ENCODE measurements at regions not wholly inside any gene's neighbourhood (a gene's known extent, or its start where the extent isn't known, plus 50 kb on each side); places are given as distances from the start of the nearest gene placed in this dataset.

DNA sequence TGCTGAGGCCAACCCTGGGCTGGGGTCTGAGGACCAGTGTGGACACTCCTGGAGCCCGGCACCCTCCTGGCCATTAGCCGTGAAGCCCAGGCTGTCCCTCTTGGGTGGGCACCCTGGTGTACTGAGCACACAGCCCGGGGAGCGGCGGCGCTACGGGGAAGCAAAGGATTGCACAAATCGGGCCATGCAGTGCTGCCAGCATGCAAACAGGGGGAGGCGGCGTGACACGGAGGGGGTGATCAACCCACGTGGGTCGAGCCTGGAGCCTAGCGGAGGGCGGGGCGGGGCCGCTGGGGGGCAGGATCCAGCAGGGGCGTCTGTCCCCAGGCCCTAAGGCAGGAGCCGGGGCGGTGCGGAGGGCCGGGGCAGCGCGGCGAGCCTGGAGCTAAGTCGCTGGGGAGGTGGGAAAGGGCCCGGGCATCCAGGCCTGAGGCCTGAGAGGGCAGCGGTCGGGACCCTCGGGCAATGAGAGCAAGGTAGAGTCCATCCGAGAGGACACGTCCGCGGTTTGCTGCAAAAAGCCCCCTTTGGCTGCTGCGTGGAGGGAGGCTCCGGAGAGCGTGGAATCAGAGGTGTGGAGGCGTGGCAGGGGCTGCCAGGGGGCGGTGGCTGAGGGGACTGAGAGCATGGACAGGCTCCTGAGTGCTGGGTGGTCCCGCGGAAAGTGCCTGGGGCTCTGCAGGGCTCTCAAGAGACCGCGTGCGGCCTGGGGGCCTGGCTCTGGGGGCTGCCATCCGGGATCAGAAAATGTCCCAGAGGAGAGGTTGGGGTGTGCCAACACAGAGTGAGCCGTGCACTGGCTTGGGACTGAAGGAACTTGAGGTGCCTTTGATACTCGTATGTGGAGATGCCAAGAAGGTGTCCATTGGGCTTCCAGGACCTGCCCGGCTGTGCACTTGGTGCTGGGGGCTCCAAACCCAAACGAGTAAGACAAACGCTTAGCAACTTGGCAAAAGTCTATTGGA is 94.2 kb downstream of the BARX1 start:
- no peak overlapping the region for H3K4me3 ChIP-seq (ENCODE audit: low read depth, low read length)
- H3K9ac ChIP-seq (ENCODE audit: low read depth, low read length), result no peak overlapping the region
- no peaks in the 10 kb centered on the region for H3K36me3 ChIP-seq (ENCODE audit: control insufficient read depth, insufficient read depth, low read length)
- peaks cover 8% of the 10 kb centered on the region; the same call in 1 of the 2 replicates for H3K27me3 ChIP-seq (ENCODE audit: control insufficient read depth, insufficient read depth, low read length)
- H3K4me1 ChIP-seq (ENCODE audit: control insufficient read depth, insufficient read depth, low read length), result 0 out of 2 replicates have a peak, but pooled peaks cover 18% of the 10 kb centered on the region
- no peak overlapping the region for H3K27ac ChIP-seq (ENCODE audit: low read depth, low read length)
- no peaks in the 10 kb centered on the region for H3K9me3 ChIP-seq (ENCODE audit: control insufficient read depth, insufficient read depth, low read length)

DNA sequence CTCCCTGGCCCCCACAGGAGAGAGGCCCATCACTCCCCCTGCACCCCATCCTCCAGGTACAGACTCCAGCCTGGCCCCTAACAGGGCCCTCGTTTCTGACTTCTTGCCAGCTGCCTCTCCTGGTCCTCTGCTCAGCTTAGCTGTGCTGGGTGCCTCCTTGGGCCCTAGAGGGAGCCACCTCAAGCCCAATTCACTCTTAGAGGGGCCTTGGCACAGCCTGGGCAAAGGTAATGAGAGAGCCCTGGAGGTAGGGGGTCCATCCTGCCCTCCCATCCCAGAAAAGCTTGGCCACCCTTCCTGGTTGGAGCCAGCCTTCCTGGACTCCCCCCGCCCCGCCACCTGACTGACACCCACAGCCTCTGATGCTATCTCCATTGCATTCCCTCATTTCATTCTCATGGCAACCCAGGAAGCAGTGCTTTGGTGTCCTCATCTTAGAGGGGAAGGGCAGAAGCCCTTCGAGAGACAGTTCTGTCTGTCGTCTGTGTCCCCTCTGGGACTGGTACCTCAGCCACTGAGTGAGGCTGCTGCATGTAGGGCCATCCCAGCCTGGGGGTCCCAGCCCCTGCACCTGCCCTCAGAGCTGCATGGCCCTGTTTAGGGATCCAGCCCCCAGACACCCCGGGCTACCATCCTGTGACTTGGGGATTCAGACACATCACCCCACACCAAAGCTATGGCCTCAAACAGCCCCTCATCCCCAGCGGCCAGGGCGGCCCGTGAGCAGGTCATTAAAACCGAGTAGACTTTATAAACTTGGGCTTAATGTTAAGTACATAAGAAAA is 95.5 kb downstream of the BARX1 start:
- Histone ChIP-seq H3K4me1 (ENCODE audit: control insufficient read depth, insufficient read depth, low read length) (0 out of 2 replicates have a peak, but pooled peaks cover 18% of the 10 kb centered on the region), H3K27me3 (ENCODE audit: control insufficient read depth, insufficient read depth, low read length) (peaks cover 2% of the 10 kb centered on the region; the same call in 1 of the 2 replicates), H3K9ac (ENCODE audit: low read depth, low read length) (no peak overlapping the region)

DNA sequence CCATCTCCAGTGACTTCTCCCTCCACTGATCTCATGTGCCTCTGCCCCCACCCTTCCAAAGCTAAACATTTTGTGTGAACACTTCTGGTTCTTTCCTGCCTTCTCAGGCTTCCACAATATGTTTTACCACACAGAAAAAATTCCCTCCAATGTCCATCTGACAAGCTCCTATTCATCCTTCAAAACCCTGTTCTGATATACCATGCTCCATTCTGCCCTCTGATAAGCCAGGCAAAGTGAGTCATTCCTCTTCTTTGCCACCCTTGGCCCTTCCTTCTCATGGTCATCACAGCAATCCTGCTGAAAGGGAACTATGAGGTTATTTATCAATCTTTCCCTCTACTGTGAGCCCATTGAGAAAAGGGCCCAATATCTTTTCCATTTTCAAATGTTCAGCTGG is 97.6 kb downstream of the BARX1 start:
- Histone ChIP-seq H3K4me3 (ENCODE audit: low read depth, low read length) (no peak overlapping the region), H3K4me1 (ENCODE audit: control insufficient read depth, insufficient read depth, low read length) (0 out of 2 replicates have a peak, but pooled peaks cover 11% of the 10 kb centered on the region), H3K36me3 (ENCODE audit: control insufficient read depth, insufficient read depth, low read length) (no peaks in the 10 kb centered on the region), H3K9ac (ENCODE audit: low read depth, low read length) (no peak overlapping the region), H3K27ac (ENCODE audit: low read depth, low read length) (no peak overlapping the region), H3K27me3 (ENCODE audit: control insufficient read depth, insufficient read depth, low read length) (no peaks in the 10 kb centered on the region; the same call in 1 of the 2 replicates), H3K9me3 (ENCODE audit: control insufficient read depth, insufficient read depth, low read length) (no peaks in the 10 kb centered on the region)

More for the DNA sequence above, 95.5 kb downstream of the BARX1 start:
- Histone ChIP-seq H3K27ac (ENCODE audit: low read depth, low read length) (no peak overlapping the region), H3K4me3 (ENCODE audit: low read depth, low read length) (no peak overlapping the region), H3K36me3 (ENCODE audit: control insufficient read depth, insufficient read depth, low read length) (no peaks in the 10 kb centered on the region), H3K9me3 (ENCODE audit: control insufficient read depth, insufficient read depth, low read length) (no peaks in the 10 kb centered on the region)

DNA sequence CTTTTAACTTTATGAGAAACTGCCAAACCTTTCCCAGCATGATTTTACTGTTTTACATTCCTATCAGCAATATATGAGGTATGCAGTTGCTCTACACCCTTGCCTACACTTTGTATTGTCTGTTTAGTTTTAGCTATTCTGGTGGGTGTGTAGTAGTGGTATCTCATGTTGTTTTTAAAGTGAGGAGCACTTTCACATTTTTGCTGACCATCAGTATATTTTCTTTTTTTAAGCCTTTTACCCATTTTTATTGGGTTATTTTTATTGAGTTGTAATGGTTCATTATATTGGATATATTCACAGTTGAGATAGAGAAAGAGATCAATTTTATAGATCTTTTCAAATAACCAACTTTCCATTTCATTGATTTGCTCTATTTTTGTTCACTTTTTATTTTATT is 102.4 kb downstream of the BARX1 start:
- Histone ChIP-seq H3K36me3 (ENCODE audit: control insufficient read depth, insufficient read depth, low read length) (no peaks in the 10 kb centered on the region), H3K9me3 (ENCODE audit: control insufficient read depth, insufficient read depth, low read length) (no peaks in the 10 kb centered on the region), H3K4me1 (ENCODE audit: control insufficient read depth, insufficient read depth, low read length) (0 out of 2 replicates have a peak, but pooled peaks cover 11% of the 10 kb centered on the region), H3K27me3 (ENCODE audit: control insufficient read depth, insufficient read depth, low read length) (no peaks in the 10 kb centered on the region; the same call in 1 of the 2 replicates), H3K27ac (ENCODE audit: low read depth, low read length) (no peak overlapping the region), H3K4me3 (ENCODE audit: low read depth, low read length) (no peak overlapping the region), H3K9ac (ENCODE audit: low read depth, low read length) (no peak overlapping the region)

DNA sequence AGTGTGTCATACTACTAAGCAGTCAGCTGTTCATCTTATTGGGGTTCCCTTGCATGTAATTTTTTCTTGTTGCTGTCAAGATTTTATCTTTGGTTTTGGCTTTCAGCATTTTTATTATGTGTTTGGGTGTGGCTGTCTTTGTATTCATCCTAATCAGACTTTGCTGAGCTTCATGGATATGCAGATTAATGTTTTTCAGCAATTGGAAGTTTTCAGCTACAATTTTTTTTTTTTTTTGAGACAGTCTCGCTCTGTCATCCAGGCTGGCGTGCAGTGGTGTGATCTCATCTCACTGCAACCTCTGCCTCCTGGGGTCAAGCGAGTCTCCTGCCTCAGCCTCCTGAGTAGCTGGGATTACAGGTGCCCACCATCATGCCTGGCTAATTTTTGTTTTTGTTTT is 108.8 kb downstream of the BARX1 start:
- H3K27me3 ChIP-seq (ENCODE audit: control insufficient read depth, insufficient read depth, low read length), result no peaks in the 10 kb centered on the region; the same call in 1 of the 2 replicates
- H3K4me3 ChIP-seq (ENCODE audit: low read depth, low read length), result no peak overlapping the region
- no peak overlapping the region for H3K27ac ChIP-seq (ENCODE audit: low read depth, low read length)

DNA sequence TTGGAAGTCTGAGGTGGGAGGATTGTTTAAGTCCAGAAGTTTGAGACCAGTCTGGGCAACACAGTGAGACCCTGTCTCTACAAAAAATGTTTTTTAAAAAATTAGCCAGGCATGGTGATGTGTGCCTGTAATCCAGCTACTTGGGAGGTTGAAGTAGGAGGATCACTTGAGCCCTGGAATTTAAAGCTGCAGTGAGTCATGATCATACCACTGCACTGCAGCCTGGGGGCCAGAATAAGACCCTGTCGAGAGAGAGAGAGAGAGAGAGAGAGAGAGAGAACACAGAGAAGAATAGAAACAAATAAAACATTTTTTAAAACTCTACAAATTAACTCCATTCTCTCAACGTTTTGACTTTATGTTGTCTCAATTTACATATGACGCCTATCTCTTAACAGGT is 111.8 kb downstream of the BARX1 start:
- no peaks in the 10 kb centered on the region for H3K4me1 ChIP-seq (ENCODE audit: control insufficient read depth, insufficient read depth, low read length)
- no peaks in the 10 kb centered on the region for H3K36me3 ChIP-seq (ENCODE audit: control insufficient read depth, insufficient read depth, low read length)
- H3K27me3 ChIP-seq (ENCODE audit: control insufficient read depth, insufficient read depth, low read length), result no peaks in the 10 kb centered on the region
- no peak overlapping the region for H3K4me3 ChIP-seq (ENCODE audit: low read depth, low read length)
- no peak overlapping the region for H3K27ac ChIP-seq (ENCODE audit: low read depth, low read length)
- H3K9me3 ChIP-seq (ENCODE audit: control insufficient read depth, insufficient read depth, low read length), result no peaks in the 10 kb centered on the region
- no peak overlapping the region for H3K9ac ChIP-seq (ENCODE audit: low read depth, low read length)

More for the DNA sequence above, 108.8 kb downstream of the BARX1 start:
- H3K9me3 ChIP-seq (ENCODE audit: control insufficient read depth, insufficient read depth, low read length), result no peaks in the 10 kb centered on the region
- H3K4me1 ChIP-seq (ENCODE audit: control insufficient read depth, insufficient read depth, low read length), result no peaks in the 10 kb centered on the region
- no peaks in the 10 kb centered on the region for H3K36me3 ChIP-seq (ENCODE audit: control insufficient read depth, insufficient read depth, low read length)
- H3K9ac ChIP-seq (ENCODE audit: low read depth, low read length), result no peak overlapping the region

DNA sequence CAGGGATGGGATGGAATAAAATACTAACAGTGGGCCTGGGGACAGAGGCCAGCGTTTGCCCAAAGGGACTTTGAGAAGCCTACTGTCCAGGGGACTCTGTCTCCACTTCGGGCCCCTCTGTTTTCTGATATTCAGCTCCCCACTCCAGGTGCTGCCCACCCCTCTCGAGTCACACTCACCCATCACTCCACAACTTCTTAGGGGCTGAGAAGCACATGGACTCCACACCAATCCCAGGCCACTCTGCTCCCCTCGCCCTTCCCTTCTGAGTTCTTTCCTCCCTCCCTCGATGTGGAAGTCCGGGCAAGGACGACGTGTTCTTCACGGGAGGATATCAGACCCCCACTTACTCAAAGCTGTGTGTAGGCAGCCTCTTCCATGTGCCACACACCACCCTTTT is 124.5 kb downstream of the BARX1 start:
- H3K4me1 ChIP-seq (ENCODE audit: control insufficient read depth, insufficient read depth, low read length), result peaks cover 9% of the 10 kb centered on the region; the same call in 1 of the 2 replicates
- peaks cover 14% of the 10 kb centered on the region for H3K27me3 ChIP-seq (ENCODE audit: control insufficient read depth, insufficient read depth, low read length)
- no peak overlapping the region for H3K4me3 ChIP-seq (ENCODE audit: low read depth, low read length)
- H3K27ac ChIP-seq (ENCODE audit: low read depth, low read length), result no peak overlapping the region
- H3K9ac ChIP-seq (ENCODE audit: low read depth, low read length), result no peak overlapping the region
- H3K9me3 ChIP-seq (ENCODE audit: control insufficient read depth, insufficient read depth, low read length), result peaks cover 6% of the 10 kb centered on the region; the same call in 1 of the 2 replicates
- H3K36me3 ChIP-seq (ENCODE audit: control insufficient read depth, insufficient read depth, low read length), result no peaks in the 10 kb centered on the region

DNA sequence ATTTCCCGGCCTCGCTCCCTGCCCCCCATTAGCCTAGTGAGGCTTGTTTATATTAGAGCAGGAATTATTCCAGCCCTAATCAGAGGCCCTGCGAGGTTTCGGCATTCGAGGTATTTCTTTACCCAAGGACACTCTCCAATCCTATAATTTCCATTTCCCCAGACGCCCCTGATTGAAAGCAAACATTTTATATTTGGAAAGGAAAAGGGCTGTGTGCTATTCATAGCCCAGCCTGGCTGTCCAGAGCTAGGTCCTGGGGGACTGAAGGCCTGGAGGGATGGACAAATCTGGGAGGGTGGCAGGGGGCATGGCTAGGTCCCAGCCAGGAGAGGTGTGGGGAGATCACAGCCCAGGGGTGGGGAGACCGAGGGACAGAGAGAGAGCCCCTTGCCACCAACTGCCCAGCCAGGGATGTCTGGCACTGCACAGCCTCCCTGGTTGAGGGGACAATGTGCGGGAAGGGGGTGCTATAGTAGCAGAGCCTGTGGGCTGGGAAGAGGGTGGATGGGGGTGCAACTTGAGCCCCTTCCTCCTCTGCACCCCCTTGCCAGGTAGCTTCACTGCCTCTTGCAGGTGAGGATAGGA is 125.1 kb downstream of the BARX1 start:
- H3K36me3 ChIP-seq (ENCODE audit: control insufficient read depth, insufficient read depth, low read length), result no peaks in the 10 kb centered on the region
- peaks cover 19% of the 10 kb centered on the region for H3K27me3 ChIP-seq (ENCODE audit: control insufficient read depth, insufficient read depth, low read length)
- H3K9ac ChIP-seq (ENCODE audit: low read depth, low read length), result no peak overlapping the region
- H3K4me1 ChIP-seq (ENCODE audit: control insufficient read depth, insufficient read depth, low read length), result peaks cover 9% of the 10 kb centered on the region; the same call in 1 of the 2 replicates
- H3K27ac ChIP-seq (ENCODE audit: low read depth, low read length), result no peak overlapping the region
- peaks cover 6% of the 10 kb centered on the region; the same call in 1 of the 2 replicates for H3K9me3 ChIP-seq (ENCODE audit: control insufficient read depth, insufficient read depth, low read length)
- H3K4me3 ChIP-seq (ENCODE audit: low read depth, low read length), result no peak overlapping the region

DNA sequence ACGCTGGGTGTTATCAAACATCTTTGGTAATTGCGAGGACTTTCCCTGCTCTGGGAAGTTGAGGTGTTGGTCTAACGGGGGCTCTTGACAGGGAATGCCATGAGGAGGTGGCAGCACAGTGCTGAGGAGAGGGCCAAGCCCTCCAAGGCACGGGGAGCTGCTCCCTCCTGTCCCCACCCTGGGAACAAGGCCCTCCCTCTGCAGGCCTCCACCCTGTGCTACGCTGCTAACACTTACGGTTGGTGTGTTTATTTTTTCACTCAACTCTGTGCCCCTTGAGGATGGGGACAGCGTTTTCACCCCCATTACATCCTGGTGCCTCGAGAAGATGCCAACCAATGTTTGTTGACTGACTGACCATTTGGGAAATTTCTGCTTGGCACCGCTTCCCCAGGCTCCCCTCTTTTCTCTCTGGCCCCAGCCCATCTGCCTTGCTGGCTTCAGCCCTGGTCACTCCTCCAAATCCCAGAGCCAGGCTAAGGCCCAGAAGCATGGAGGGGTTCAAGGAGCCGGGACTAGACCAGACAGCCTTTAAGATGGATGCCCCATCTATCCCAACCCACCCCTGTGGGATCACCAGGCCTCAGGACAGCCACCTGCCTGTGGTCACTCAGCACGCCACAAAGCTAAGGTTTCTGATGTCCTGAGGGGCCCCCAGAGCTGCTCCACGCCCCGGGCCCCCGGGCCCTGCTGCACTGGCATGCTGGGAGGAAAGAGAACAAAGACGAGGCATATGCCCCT is 125.7 kb downstream of the BARX1 start:
- Histone ChIP-seq H3K9me3 (ENCODE audit: control insufficient read depth, insufficient read depth, low read length) (peaks cover 6% of the 10 kb centered on the region; the same call in 1 of the 2 replicates), H3K36me3 (ENCODE audit: control insufficient read depth, insufficient read depth, low read length) (no peaks in the 10 kb centered on the region), H3K9ac (ENCODE audit: low read depth, low read length) (no peak overlapping the region), H3K4me3 (ENCODE audit: low read depth, low read length) (no peak overlapping the region), H3K27ac (ENCODE audit: low read depth, low read length) (no peak overlapping the region), H3K27me3 (ENCODE audit: control insufficient read depth, insufficient read depth, low read length) (peaks cover 19% of the 10 kb centered on the region), H3K4me1 (ENCODE audit: control insufficient read depth, insufficient read depth, low read length) (peaks cover 9% of the 10 kb centered on the region; the same call in 1 of the 2 replicates)

All from HUES48 (cell line).